ENCODE measurements at regions not wholly inside any gene's neighbourhood (a gene's known extent, or its start where the extent isn't known, plus 50 kb on each side); places are given as distances from the start of the nearest gene placed in this dataset.

DNA sequence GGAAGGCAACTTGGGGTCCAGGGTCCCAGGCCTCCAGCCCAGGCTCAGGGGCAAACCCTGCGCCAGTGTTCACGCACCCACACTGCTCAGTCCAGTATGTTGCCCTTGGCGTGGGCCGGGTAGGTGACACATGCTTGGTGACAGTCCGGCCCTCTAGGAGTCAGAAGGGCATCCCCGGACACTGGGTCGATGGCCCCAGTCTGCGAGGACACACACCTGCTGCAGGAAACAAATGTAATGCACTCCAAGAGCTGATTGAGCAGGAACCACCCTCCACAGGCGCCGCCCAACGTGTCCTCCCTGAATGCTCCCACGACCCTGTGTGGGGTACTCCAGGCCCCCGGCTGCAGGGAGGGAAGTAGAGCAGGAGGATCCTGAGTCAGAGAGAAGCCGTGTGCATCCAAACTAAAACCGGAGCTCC is 160.7 kb downstream of the DLL1 start:
- H3K27ac Mint-ChIP-seq = no peak overlapping the region
- TF ChIP-seq, protein P1, sequence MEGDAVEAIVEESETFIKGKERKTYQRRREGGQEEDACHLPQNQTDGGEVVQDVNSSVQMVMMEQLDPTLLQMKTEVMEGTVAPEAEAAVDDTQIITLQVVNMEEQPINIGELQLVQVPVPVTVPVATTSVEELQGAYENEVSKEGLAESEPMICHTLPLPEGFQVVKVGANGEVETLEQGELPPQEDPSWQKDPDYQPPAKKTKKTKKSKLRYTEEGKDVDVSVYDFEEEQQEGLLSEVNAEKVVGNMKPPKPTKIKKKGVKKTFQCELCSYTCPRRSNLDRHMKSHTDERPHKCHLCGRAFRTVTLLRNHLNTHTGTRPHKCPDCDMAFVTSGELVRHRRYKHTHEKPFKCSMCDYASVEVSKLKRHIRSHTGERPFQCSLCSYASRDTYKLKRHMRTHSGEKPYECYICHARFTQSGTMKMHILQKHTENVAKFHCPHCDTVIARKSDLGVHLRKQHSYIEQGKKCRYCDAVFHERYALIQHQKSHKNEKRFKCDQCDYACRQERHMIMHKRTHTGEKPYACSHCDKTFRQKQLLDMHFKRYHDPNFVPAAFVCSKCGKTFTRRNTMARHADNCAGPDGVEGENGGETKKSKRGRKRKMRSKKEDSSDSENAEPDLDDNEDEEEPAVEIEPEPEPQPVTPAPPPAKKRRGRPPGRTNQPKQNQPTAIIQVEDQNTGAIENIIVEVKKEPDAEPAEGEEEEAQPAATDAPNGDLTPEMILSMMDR (IDR thresholded peaks at IDR 0.05; ENCODE audit: unreplicated experiment) = no peak
- H3K4me3 Mint-ChIP-seq = no peak overlapping the region
- H3K27me3 Mint-ChIP-seq (ENCODE audit: low read depth) = no peaks in the 10 kb centered on the region
- peaks cover 20% of the 10 kb centered on the region for H3K4me1 Mint-ChIP-seq
- H3K9me3 Mint-ChIP-seq = no peaks in the 10 kb centered on the region
- no peaks in the 10 kb centered on the region for H3K36me3 Mint-ChIP-seq
- no peak for DNase-seq (ENCODE audit: low spot score in 2 of 2, unreplicated experiment in 2 of 2)

DNA sequence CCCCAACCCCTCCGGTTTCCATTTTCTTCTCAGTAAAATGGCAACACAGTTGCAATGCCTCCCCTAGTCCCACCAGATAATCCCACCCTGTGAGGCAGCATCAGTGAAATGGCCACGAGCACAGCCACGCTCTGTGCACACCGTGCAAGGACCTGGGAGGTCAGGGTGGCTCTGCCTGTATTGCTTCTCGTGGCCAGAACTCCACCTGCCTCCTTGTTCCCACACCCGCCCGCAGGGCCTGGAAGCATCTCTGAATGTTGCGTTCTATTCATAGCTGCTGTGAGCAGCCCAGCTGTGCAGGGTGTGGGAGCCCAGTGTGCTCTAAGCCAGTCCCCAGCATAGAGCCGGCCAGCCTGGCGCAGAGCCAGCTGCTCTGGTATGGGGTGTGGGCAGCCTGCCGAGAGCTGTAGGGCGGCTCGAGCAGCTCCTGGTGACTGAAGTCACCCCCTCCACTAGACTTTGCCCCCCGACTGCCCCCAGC is 161.1 kb downstream of the DLL1 start:
- Mint-ChIP-seq H3K27ac (peak overlapping the region; percentile 17), H3K27me3 (ENCODE audit: low read depth) (no peaks in the 10 kb centered on the region), H3K9me3 (no peaks in the 10 kb centered on the region), H3K36me3 (no peaks in the 10 kb centered on the region), H3K4me1 (peaks cover 24% of the 10 kb centered on the region), H3K4me3 (no peak overlapping the region)
- peak; percentile 67 to 83 for DNase-seq (ENCODE audit: low spot score in 2 of 2, unreplicated experiment in 2 of 2)
- TF ChIP-seq, protein P1 (IDR thresholded peaks at IDR 0.05; ENCODE audit: unreplicated experiment) = no peak

DNA sequence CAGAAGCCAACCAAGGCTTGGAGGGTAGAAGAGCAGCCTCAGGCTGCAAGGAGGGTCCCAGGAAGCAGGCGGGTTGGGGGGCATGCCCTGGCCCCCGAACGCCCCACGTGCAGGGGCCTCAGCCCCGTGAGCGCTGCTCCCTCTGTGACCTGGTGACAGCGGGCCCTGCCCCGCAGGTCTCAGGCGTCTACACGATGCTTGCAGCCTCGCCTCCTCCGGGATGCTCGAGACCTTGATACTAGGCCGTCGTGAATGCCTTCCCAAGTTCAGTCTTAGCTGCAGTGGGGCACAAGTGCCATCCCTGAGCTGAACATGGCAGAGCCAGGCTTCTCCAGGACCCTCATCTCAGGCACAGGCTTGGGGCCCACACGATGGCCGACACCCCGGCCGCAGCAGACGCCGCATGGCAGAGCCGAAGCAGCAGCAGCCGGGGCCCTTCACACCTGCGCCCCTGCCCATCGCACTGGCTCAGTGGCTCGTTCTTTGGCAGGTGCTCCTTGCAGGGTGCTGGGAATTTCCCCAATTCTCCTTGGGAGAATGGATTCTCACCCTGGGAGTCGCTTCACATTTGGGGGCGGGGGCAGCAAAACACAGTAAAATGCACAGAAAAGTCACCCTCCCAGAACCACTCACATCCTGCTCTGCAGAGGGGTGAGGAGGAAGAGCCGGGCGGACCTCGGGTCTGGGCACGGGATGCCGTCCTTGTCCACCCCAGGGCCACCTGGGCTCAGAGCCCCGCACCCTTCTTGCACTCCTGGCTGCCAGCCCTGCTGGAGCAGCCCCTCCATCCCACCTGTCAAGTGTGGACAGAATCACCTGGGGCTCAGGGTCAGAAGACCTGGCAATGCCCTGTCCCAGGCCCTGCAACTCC is 161.8 kb downstream of the DLL1 start:
- no peak overlapping the region for H3K4me3 Mint-ChIP-seq
- peak; percentile 18 to 31 for DNase-seq (ENCODE audit: low spot score in 2 of 2, unreplicated experiment in 2 of 2)
- no peak overlapping the region for H3K27ac Mint-ChIP-seq
- H3K27me3 Mint-ChIP-seq (ENCODE audit: low read depth) = no peaks in the 10 kb centered on the region
- H3K36me3 Mint-ChIP-seq = no peaks in the 10 kb centered on the region
- H3K4me1 Mint-ChIP-seq = peaks cover 21% of the 10 kb centered on the region
- TF ChIP-seq, protein P1 (IDR thresholded peaks at IDR 0.05; ENCODE audit: unreplicated experiment) = no peak
- no peaks in the 10 kb centered on the region for H3K9me3 Mint-ChIP-seq

DNA sequence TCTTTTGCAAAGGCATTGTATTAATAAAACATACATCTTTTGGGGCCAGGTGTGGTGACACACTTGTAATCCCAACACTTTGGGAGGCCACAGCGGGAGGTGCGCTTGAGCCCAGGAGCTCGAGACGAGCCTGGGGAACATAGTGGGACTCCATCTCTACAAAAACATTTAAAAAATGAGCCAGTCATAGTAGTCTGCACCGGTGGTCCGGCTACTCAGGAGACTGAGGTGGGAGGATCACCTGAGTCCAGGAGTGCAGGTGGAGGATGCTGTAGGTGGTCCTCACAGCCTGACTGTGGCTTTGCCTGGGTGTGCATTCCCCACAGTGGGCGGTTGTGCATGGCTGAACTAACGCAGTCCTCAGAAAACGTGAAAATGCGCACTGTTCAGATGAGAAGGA is 162.5 kb downstream of the DLL1 start:
- no peak overlapping the region for H3K27ac Mint-ChIP-seq
- peaks cover 16% of the 10 kb centered on the region for H3K4me1 Mint-ChIP-seq
- TF ChIP-seq, protein P1 (IDR thresholded peaks at IDR 0.05; ENCODE audit: unreplicated experiment) = no peak
- DNase-seq (ENCODE audit: low spot score in 2 of 2, unreplicated experiment in 2 of 2) = peak in 1 of 2 experiments; percentile 5
- H3K36me3 Mint-ChIP-seq = no peaks in the 10 kb centered on the region
- no peak overlapping the region for H3K4me3 Mint-ChIP-seq
- no peaks in the 10 kb centered on the region for H3K9me3 Mint-ChIP-seq
- H3K27me3 Mint-ChIP-seq (ENCODE audit: low read depth) = no peaks in the 10 kb centered on the region

DNA sequence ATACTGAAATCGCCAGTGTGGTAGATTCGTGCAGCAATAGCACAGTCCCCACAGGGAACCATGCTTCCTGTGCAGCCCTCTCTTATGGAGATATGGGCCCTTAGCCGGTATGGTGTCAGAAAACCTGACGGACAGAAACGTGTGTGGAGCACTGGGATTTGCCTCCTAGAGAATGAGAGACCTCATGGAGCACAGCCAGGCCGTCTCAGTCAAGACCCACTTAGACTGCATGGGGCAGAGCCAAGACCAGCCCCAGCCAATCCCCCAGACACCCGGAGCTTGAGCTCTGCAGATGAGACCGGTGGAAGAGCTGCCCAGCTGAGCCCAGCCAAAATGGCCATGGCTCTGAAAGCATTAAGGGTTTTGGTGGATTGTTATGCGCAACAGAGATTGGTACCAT is 163.7 kb downstream of the DLL1 start:
- Mint-ChIP-seq H3K27ac (no peak overlapping the region), H3K4me1 (peaks cover 16% of the 10 kb centered on the region), H3K27me3 (ENCODE audit: low read depth) (no peaks in the 10 kb centered on the region), H3K4me3 (no peak overlapping the region), H3K9me3 (peaks cover 5% of the 10 kb centered on the region), H3K36me3 (no peaks in the 10 kb centered on the region)
- DNase-seq (ENCODE audit: low spot score in 2 of 2, unreplicated experiment in 2 of 2) = peak in 1 of 2 experiments; percentile 4
- TF ChIP-seq, protein P1 (IDR thresholded peaks at IDR 0.05; ENCODE audit: unreplicated experiment) = no peak
